MM.1S (cell line): ENCODE measurements at regions not wholly inside any gene's neighbourhood (a gene's known extent, or its start where the extent isn't known, plus 50 kb on each side); places are given as distances from the start of the nearest gene placed in this dataset.

Experiments
- DNase-seq: peaks from one replicate; pipeline ENCODE4 v3.0.0-alpha.2; 2015
- H2AFZ ChIP-seq: fragments of 300-600 bp; sonication (generic); 2 replicates; pipeline ENCODE4 v1.6.0; 2016; ENCODE audit warnings: antibody characterized with exemption, low read length
- H3F3A ChIP-seq: fragments of 300-600 bp; sonication (generic); 2 replicates; pipeline ENCODE4 v1.6.1; 2016; ENCODE audit warnings: mild to moderate bottlenecking, antibody characterized with exemption, low read length, moderate library complexity, mixed read lengths; ENCODE audit not compliant: insufficient read depth
- H3K27ac ChIP-seq: fragments of 300-600 bp; sonication (generic); 2 replicates; pipeline ENCODE4 v1.5.1; 2016; ENCODE audit warnings: mild to moderate bottlenecking, low read length
- H3K27me3 ChIP-seq: fragments of 300-600 bp; sonication (generic); replicated peaks from 2 replicates; pipeline ENCODE4 v1.6.0; 2016; ENCODE audit warnings: low read length; ENCODE audit not compliant: insufficient read depth
- H3K36me3 ChIP-seq: fragments of 300-600 bp; sonication (generic); replicated peaks from 2 replicates; pipeline ENCODE4 v1.6.1; 2016; ENCODE audit warnings: mild to moderate bottlenecking, low read length, mixed read lengths; ENCODE audit not compliant: insufficient read depth
- H3K4me1 ChIP-seq: fragments of 300-600 bp; sonication (generic); 2 replicates; pipeline ENCODE4 v1.6.1; 2016; ENCODE audit warnings: low read length, mixed read lengths
- H3K4me2 ChIP-seq: fragments of 300-600 bp; sonication (generic); 2 replicates; pipeline ENCODE4 v1.6.0; 2016; ENCODE audit warnings: low read depth, low read length
- H3K4me3 ChIP-seq: fragments of 300-600 bp; sonication (generic); 2 replicates; pipeline ENCODE4 v1.5.1; 2016; ENCODE audit warnings: low read length, mixed read lengths
- H3K79me2 ChIP-seq: fragments of 300-600 bp; sonication (generic); 2 replicates; pipeline ENCODE4 v1.6.1; 2016; ENCODE audit warnings: mixed run types, low read length, mixed read lengths
- H3K9ac ChIP-seq: fragments of 300-600 bp; sonication (generic); 2 replicates; pipeline ENCODE4 v1.6.1; 2016; ENCODE audit warnings: low read length, mixed read lengths
- H3K9me2 ChIP-seq: fragments of 300-600 bp; sonication (generic); replicated peaks from 2 replicates; pipeline ENCODE4 v1.6.1; 2016; ENCODE audit warnings: mild to moderate bottlenecking, low read length, mixed read lengths; ENCODE audit not compliant: insufficient read depth
- H3K9me3 ChIP-seq: fragments of 300-600 bp; sonication (generic); replicated peaks from 2 replicates; pipeline ENCODE4 v1.6.1; 2016; ENCODE audit warnings: mild to moderate bottlenecking, low read length, mixed read lengths; ENCODE audit not compliant: insufficient read depth
- H4K20me1 ChIP-seq: fragments of 300-600 bp; sonication (generic); 2 replicates; pipeline ENCODE4 v1.6.1; 2016; ENCODE audit warnings: mild to moderate bottlenecking, low read length, moderate library complexity, mixed read lengths; ENCODE audit not compliant: insufficient read depth
- EZH2 ChIP-seq: fragments of 300-600 bp; sonication (generic); optimal IDR thresholded peaks from 2 replicates; pipeline ENCODE3; 2017; ENCODE audit warnings: low read depth, mild to moderate bottlenecking, antibody characterized with exemption, low read length, mixed read lengths
- EZH2phosphoT487 ChIP-seq: fragments of 300-600 bp; sonication (generic); IDR thresholded peaks from 2 replicates; pipeline ENCODE4 v1.6.1; 2018; ENCODE audit warnings: antibody characterized with exemption, low read length
- TF ChIP-seq, protein P1 (sequence below): fragments of 300-600 bp; sonication (generic); IDR thresholded peaks from 2 replicates; pipeline ENCODE4 v1.5.1; 2016; ENCODE audit warnings: antibody characterized with exemption, low read length, mixed read lengths

DNA sequence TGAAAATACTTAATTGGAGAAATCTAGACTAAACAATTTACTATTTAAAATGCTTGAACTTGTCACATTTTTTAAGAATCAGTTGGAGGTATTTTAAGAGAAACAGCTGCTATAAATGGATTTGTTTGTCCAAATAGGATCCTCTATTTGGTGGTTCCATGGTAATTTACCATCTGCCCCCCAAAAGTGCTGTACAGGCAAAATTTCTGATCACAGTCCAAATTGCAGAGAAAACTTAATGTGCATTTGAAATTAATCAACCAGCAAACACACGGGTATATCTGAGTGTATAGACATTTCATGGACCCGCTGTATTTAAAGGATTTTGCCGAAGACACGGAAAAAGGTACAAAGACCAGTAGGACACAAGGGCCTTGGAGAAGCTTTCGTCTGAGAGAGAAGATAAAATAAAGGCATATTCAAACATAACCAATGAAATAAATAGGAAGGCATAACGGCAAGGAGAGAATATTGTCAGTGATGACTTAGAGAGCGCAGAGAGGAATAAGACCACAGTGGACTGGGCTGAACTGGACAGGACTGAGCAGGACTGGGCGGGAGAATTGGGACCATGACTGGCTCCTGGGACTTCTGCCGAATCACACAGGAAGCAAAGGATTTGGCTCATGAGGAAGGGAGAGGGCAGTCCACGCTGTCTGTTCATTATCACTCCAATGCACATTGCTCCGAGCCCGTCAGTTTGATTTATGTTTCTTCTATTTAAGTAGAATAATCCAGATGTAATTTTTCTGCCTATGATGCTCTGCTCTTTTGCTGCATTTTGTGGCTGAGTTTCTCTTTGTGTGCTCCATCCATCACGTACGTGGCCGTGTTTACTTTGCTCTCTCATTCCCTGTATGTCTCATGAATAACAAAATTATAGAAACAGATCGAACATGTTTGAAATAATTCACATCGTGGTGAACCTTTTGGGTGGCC, 112.8 kb downstream of the PRLHR start:
- Histone ChIP-seq H3K9me3 (no peaks in the 10 kb centered on the region), H2AFZ (no peak overlapping the region), H3K4me3 (no peak overlapping the region)

DNA sequence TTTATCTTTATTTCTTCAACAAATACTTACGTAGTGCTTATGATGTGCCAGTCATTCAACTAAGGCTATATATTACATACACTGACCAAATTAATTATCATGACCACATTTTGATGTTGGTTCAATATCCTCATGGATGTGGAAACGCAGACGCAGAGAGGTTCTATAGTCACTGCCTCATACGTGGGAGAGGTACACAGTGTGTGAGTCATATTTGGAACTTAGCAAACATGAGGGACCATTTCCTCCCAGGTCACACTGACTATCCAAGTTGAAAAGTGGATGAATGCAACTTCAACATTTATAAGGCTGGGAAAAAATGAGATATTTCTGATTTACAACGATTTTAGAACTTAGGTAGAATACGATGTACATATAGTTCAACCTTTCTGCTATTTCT, 113.6 kb downstream of the PRLHR start:
- Histone ChIP-seq H3K9me3 (no peaks in the 10 kb centered on the region), H3K27ac (no peak overlapping the region), H2AFZ (no peak overlapping the region), H3K4me3 (no peak overlapping the region), H3K4me1 (no peaks in the 10 kb centered on the region), H3F3A (no peaks in the 10 kb centered on the region), H3K9me2 (no peaks in the 10 kb centered on the region), H3K9ac (no peak overlapping the region), H4K20me1 (no peaks in the 10 kb centered on the region), H3K36me3 (no peaks in the 10 kb centered on the region), H3K79me2 (no peaks in the 10 kb centered on the region), H3K27me3 (no peaks in the 10 kb centered on the region), H3K4me2 (no peak overlapping the region)
- no peak for DNase-seq
- TF ChIP-seq EZH2phosphoT487 (no peak), EZH2 (no peak)
- TF ChIP-seq, protein P1, sequence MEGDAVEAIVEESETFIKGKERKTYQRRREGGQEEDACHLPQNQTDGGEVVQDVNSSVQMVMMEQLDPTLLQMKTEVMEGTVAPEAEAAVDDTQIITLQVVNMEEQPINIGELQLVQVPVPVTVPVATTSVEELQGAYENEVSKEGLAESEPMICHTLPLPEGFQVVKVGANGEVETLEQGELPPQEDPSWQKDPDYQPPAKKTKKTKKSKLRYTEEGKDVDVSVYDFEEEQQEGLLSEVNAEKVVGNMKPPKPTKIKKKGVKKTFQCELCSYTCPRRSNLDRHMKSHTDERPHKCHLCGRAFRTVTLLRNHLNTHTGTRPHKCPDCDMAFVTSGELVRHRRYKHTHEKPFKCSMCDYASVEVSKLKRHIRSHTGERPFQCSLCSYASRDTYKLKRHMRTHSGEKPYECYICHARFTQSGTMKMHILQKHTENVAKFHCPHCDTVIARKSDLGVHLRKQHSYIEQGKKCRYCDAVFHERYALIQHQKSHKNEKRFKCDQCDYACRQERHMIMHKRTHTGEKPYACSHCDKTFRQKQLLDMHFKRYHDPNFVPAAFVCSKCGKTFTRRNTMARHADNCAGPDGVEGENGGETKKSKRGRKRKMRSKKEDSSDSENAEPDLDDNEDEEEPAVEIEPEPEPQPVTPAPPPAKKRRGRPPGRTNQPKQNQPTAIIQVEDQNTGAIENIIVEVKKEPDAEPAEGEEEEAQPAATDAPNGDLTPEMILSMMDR = no peak

More for the DNA sequence above, 112.8 kb downstream of the PRLHR start:
- Histone ChIP-seq H3K79me2 (no peaks in the 10 kb centered on the region), H3K4me2 (no peak overlapping the region), H3F3A (no peaks in the 10 kb centered on the region), H3K4me1 (no peaks in the 10 kb centered on the region), H3K27me3 (no peaks in the 10 kb centered on the region), H4K20me1 (no peaks in the 10 kb centered on the region), H3K9ac (no peak overlapping the region), H3K36me3 (no peaks in the 10 kb centered on the region), H3K27ac (no peak overlapping the region), H3K9me2 (no peaks in the 10 kb centered on the region)
- no peak for DNase-seq
- no peak for TF ChIP-seq EZH2

DNA sequence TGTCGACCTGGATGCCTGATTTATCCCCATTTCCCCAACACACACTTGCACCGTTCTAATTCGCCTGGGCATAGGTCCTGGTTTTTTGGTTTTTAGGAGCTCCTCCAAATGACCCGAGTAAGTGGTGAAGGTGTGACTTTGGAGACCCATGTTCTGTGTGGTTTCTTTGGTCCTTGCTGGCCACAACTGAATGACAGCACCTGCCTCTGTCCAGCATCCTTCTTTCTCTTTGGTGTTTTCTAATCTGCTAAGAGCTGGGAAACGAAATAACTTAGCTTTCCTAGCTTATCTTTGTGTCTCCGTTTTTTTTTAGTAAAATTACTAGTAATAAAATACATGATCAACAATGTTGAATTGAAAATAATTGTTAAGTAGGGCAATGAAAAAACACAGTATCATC, 120.2 kb downstream of the PRLHR start:
- no peak for DNase-seq
- Histone ChIP-seq H3F3A (no peaks in the 10 kb centered on the region), H3K9me3 (no peaks in the 10 kb centered on the region), H3K9me2 (no peaks in the 10 kb centered on the region), H3K79me2 (no peaks in the 10 kb centered on the region), H3K9ac (no peak overlapping the region), H4K20me1 (no peaks in the 10 kb centered on the region), H3K4me2 (no peak overlapping the region), H2AFZ (no peak overlapping the region), H3K27me3 (no peaks in the 10 kb centered on the region), H3K4me1 (no peaks in the 10 kb centered on the region), H3K4me3 (no peak overlapping the region), H3K27ac (no peak overlapping the region), H3K36me3 (no peaks in the 10 kb centered on the region)
- TF ChIP-seq, protein P1 = no peak
- TF ChIP-seq EZH2 (no peak), EZH2phosphoT487 (no peak)

DNA sequence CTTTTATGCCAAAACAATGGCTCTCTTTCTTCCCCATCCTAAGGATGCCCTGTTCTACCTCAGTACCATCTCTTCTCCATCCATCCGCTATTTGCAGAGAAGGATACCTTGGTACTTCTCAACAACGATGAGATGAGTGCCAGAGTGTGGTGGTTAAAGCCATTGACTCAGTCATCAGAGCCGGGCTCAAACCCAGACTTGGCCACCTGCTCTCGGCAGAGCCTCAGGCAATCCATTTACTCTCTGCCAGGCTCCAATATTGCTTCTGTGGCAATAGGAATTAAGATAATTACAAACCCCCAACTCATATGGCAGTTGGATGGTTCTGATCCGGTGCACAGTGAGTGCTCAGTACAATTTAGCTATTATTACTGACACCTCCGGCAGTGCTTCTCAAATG, 121.3 kb downstream of the PRLHR start:
- Histone ChIP-seq H3F3A (no peaks in the 10 kb centered on the region), H3K9me2 (no peaks in the 10 kb centered on the region), H3K9ac (no peak overlapping the region), H3K9me3 (no peaks in the 10 kb centered on the region), H4K20me1 (no peaks in the 10 kb centered on the region), H3K4me1 (no peaks in the 10 kb centered on the region), H3K27me3 (no peaks in the 10 kb centered on the region), H3K79me2 (no peaks in the 10 kb centered on the region), H3K27ac (no peak overlapping the region), H3K4me3 (no peak overlapping the region), H3K4me2 (no peak overlapping the region), H2AFZ (no peak overlapping the region), H3K36me3 (no peaks in the 10 kb centered on the region)
- DNase-seq = no peak
- TF ChIP-seq EZH2phosphoT487 (no peak), EZH2 (no peak)
- TF ChIP-seq, protein P1 = no peak
